ENCODE measurements at regions not wholly inside any gene's neighbourhood (a gene's known extent, or its start where the extent isn't known, plus 50 kb on each side); places are given as distances from the start of the nearest gene placed in this dataset.

DNA sequence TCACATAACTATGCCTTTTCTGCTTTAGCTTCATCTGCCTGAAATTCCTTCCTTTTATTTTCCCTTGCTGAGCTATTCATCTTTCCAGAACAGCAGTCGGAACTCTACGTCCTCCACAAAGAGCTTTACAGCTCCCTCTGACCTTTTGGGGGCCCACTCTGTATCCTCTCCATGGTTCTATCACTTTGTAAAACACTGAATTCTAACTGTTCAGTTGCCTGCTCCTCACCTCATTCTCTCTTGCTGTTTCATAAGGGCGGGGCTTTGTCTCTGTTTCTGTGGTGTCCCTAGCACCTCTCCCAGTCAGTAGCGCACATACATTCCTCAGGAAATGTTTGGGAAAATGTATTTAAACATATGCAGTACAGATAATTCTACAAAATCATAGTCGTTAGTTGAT, 737.0 kb downstream of the RAB28 start:
- TF ChIP-seq, protein P1, sequence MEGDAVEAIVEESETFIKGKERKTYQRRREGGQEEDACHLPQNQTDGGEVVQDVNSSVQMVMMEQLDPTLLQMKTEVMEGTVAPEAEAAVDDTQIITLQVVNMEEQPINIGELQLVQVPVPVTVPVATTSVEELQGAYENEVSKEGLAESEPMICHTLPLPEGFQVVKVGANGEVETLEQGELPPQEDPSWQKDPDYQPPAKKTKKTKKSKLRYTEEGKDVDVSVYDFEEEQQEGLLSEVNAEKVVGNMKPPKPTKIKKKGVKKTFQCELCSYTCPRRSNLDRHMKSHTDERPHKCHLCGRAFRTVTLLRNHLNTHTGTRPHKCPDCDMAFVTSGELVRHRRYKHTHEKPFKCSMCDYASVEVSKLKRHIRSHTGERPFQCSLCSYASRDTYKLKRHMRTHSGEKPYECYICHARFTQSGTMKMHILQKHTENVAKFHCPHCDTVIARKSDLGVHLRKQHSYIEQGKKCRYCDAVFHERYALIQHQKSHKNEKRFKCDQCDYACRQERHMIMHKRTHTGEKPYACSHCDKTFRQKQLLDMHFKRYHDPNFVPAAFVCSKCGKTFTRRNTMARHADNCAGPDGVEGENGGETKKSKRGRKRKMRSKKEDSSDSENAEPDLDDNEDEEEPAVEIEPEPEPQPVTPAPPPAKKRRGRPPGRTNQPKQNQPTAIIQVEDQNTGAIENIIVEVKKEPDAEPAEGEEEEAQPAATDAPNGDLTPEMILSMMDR (optimal IDR thresholded peaks at IDR 0.05 in 1 of 3, IDR thresholded peaks at IDR 0.05 in 1 of 3, conservative IDR thresholded peaks at IDR 0.05 in 1 of 3; ENCODE audit: extremely low read depth in 1 of 3, insufficient read depth in 2 of 3, low read length in 3 of 3): no peak
- TF ChIP-seq EZH2 (IDR thresholded peaks at IDR 0.05; ENCODE audit: low read length): no peak

Data from keratinocyte (primary cell).